HEK293 (cell line): ENCODE measurements at regions not wholly inside any gene's neighbourhood (a gene's known extent, or its start where the extent isn't known, plus 50 kb on each side); places are given as distances from the start of the nearest gene placed in this dataset.

Experiments used
- CTCF ChIA-PET: fragments of 350-600 bp; formaldehyde crosslinking; extraction: SDS; loops from one replicate; lab custom pipeline; 2021; ENCODE audit warnings: antibody characterized with exemption; lab: Yijun Ruan, JAX
- POLR2A ChIA-PET: fragments of 300-600 bp; formaldehyde crosslinking; extraction: SDS; loops from one replicate; lab custom pipeline; 2020; ENCODE audit warnings: antibody characterized with exemption, inconsistent platforms; lab: Yijun Ruan, JAX
- H3K27ac ChIP-seq: fragments of 200-500 bp; sonication (Bioruptor generic); 2 replicates; pipeline ENCODE4 v1.5.1; 2014; ENCODE audit warnings: low read depth, low read length, control low read depth, inconsistent platforms; ENCODE audit errors: extremely low read depth
- H3K36me3 ChIP-seq, 2 experiments: fragments of 200-500 bp in 1 of 2; sonication (Bioruptor generic) in 1 of 2; 1 replicate in 1 of 2; 2 replicates in 1 of 2; pipeline ENCODE4 v1.5.1; 2014 to 2017; ENCODE audit warnings: inconsistent platforms in 2 of 2, low read length in 2 of 2; ENCODE audit not compliant: control insufficient read depth in 2 of 2, insufficient read depth in 1 of 2
- H3K4me1 ChIP-seq: fragments of 200-500 bp; sonication (Bioruptor generic); 2 replicates; pipeline ENCODE4 v1.5.1; 2014; ENCODE audit warnings: mild to moderate bottlenecking, low read length, inconsistent platforms; ENCODE audit not compliant: control insufficient read depth, insufficient read depth
- H3K4me3 ChIP-seq: 2 replicates; pipeline ENCODE4 v1.5.1; 2011; ENCODE audit warnings: low read depth, mild to moderate bottlenecking, control low read depth, low read length, moderate library complexity
- H3K9me3 ChIP-seq: fragments of 200-500 bp; sonication (Bioruptor generic); 2 replicates; pipeline ENCODE4 v1.5.1; 2014; ENCODE audit warnings: low read depth, low read length, inconsistent platforms; ENCODE audit not compliant: control insufficient read depth, insufficient read depth
- HOXA7 ChIP-seq: sonication (generic); formaldehyde crosslinking; IDR thresholded peaks from 2 replicates; pipeline ENCODE4 v1.8.1; 2022; ENCODE audit warnings: missing genetic modification reagents, borderline replicate concordance
- KLF16 ChIP-seq: fragments of 450-650 bp; formaldehyde crosslinking; IDR thresholded peaks from 2 replicates; pipeline ENCODE4 v1.5.1; 2017; ENCODE audit warnings: missing biosample characterization, missing genetic modification characterization
- PRDM10 ChIP-seq: fragments of 450-650 bp; formaldehyde crosslinking; IDR thresholded peaks from 2 replicates; pipeline ENCODE4 v1.5.1; 2016; ENCODE audit warnings: missing biosample characterization, missing genetic modification characterization
- SALL2 ChIP-seq: fragments of 450-650 bp; formaldehyde crosslinking; IDR thresholded peaks from 2 replicates; pipeline ENCODE4 v1.5.0; 2017; ENCODE audit warnings: missing biosample characterization, mild to moderate bottlenecking, missing genetic modification characterization, borderline replicate concordance
- ZBTB17 ChIP-seq: fragments of 450-650 bp; formaldehyde crosslinking; IDR thresholded peaks from 2 replicates; pipeline ENCODE4 v1.5.1; 2016; ENCODE audit warnings: missing biosample characterization, missing genetic modification characterization
- ZBTB7A ChIP-seq: fragments of 450-650 bp; formaldehyde crosslinking; IDR thresholded peaks from 2 replicates; pipeline ENCODE4 v1.5.1; 2016; ENCODE audit warnings: low read depth, missing biosample characterization, missing genetic modification characterization
- ZNF112 ChIP-seq: fragments of 450-650 bp; formaldehyde crosslinking; IDR thresholded peaks from 2 replicates; pipeline ENCODE4 v1.5.0; 2017; ENCODE audit warnings: missing biosample characterization, missing genetic modification characterization
- ZNF133 ChIP-seq: fragments of 450-650 bp; formaldehyde crosslinking; IDR thresholded peaks from 2 replicates; pipeline ENCODE4 v1.5.1; 2016; ENCODE audit warnings: missing biosample characterization, missing genetic modification characterization
- ZNF169 ChIP-seq: fragments of 450-650 bp; formaldehyde crosslinking; IDR thresholded peaks from 2 replicates; pipeline ENCODE4 v1.5.1; 2016; ENCODE audit warnings: missing biosample characterization, missing genetic modification characterization
- ZNF311 ChIP-seq: fragments of 450-650 bp; formaldehyde crosslinking; IDR thresholded peaks from 2 replicates; pipeline ENCODE4 v1.5.1; 2017; ENCODE audit warnings: missing biosample characterization, missing genetic modification characterization, borderline replicate concordance
- ZNF354C ChIP-seq: fragments of 450-650 bp; formaldehyde crosslinking; IDR thresholded peaks from 2 replicates; pipeline ENCODE4 v1.5.1; 2016; ENCODE audit warnings: missing biosample characterization, missing genetic modification characterization, low read depth, borderline replicate concordance
- ZNF366 ChIP-seq: fragments of 450-650 bp; formaldehyde crosslinking; conservative IDR thresholded peaks from 2 replicates; pipeline ENCODE4 v1.5.1; 2016; ENCODE audit warnings: missing biosample characterization, missing genetic modification characterization
- ZNF37A ChIP-seq: fragments of 450-650 bp; IDR thresholded peaks from 2 replicates; pipeline ENCODE4 v1.5.1; 2018; ENCODE audit warnings: missing biosample characterization, missing genetic modification characterization
- ZNF449 ChIP-seq: fragments of 450-650 bp; formaldehyde crosslinking; IDR thresholded peaks from 2 replicates; pipeline ENCODE4 v1.5.1; 2017; ENCODE audit warnings: missing biosample characterization, mild to moderate bottlenecking, missing genetic modification characterization, moderate library complexity
- ZNF513 ChIP-seq: fragments of 450-650 bp; IDR thresholded peaks from 2 replicates; pipeline ENCODE4 v1.5.1; 2018; ENCODE audit warnings: missing biosample characterization, missing genetic modification characterization
- ZNF544 ChIP-seq: fragments of 450-650 bp; formaldehyde crosslinking; IDR thresholded peaks from 2 replicates; pipeline ENCODE4 v1.5.0; 2017; ENCODE audit warnings: missing biosample characterization, missing genetic modification characterization
- ZNF548 ChIP-seq: fragments of 450-650 bp; formaldehyde crosslinking; IDR thresholded peaks from 2 replicates; pipeline ENCODE4 v1.5.1; 2016; ENCODE audit warnings: missing biosample characterization, missing genetic modification characterization
- ZNF571 ChIP-seq: fragments of 450-650 bp; formaldehyde crosslinking; IDR thresholded peaks from 2 replicates; pipeline ENCODE4 v1.5.0; 2017; ENCODE audit warnings: missing biosample characterization, missing genetic modification characterization
- ZNF623 ChIP-seq: fragments of 450-650 bp; formaldehyde crosslinking; IDR thresholded peaks from 2 replicates; pipeline ENCODE4 v1.5.1; 2016; ENCODE audit warnings: missing biosample characterization, missing genetic modification characterization
- ZNF830 ChIP-seq: fragments of 450-650 bp; IDR thresholded peaks from 2 replicates; pipeline ENCODE4 v1.5.0; 2018; ENCODE audit warnings: missing biosample characterization, missing genetic modification characterization, low read depth, mild to moderate bottlenecking, moderate library complexity
- ZSCAN23 ChIP-seq: fragments of 450-650 bp; formaldehyde crosslinking; IDR thresholded peaks from 2 replicates; pipeline ENCODE4 v1.5.1; 2016; ENCODE audit warnings: missing biosample characterization, missing genetic modification characterization
- ZSCAN30 ChIP-seq: fragments of 450-650 bp; IDR thresholded peaks from 2 replicates; pipeline ENCODE4 v1.5.1; 2018; ENCODE audit warnings: missing biosample characterization, mild to moderate bottlenecking, missing genetic modification characterization, moderate library complexity
- TF ChIP-seq, protein P1 (sequence below): fragments of 450-650 bp; formaldehyde crosslinking; IDR thresholded peaks from 2 replicates; pipeline ENCODE4 v1.5.1; 2017; ENCODE audit warnings: missing biosample characterization, missing genetic modification characterization
- TF ChIP-seq, protein P2 (sequence below): fragments of 450-650 bp; formaldehyde crosslinking; IDR thresholded peaks from 2 replicates; pipeline ENCODE4 v1.5.1; 2017; ENCODE audit warnings: missing biosample characterization, missing genetic modification characterization
- TF ChIP-seq, protein P3 (sequence below): fragments of 450-650 bp; formaldehyde crosslinking; IDR thresholded peaks from 2 replicates; pipeline ENCODE4 v1.5.1; 2016; ENCODE audit warnings: missing biosample characterization, missing genetic modification characterization, low read depth

- POLR2A ChIA-PET, result no interaction called here
- no peak overlapping the region for H3K27ac ChIP-seq
- CTCF ChIA-PET, result no interaction called here
- H3K36me3 ChIP-seq, result no peaks in the 10 kb centered on the region
- no peaks in the 10 kb centered on the region for H3K4me1 ChIP-seq
- TF ChIP-seq, protein P1, sequence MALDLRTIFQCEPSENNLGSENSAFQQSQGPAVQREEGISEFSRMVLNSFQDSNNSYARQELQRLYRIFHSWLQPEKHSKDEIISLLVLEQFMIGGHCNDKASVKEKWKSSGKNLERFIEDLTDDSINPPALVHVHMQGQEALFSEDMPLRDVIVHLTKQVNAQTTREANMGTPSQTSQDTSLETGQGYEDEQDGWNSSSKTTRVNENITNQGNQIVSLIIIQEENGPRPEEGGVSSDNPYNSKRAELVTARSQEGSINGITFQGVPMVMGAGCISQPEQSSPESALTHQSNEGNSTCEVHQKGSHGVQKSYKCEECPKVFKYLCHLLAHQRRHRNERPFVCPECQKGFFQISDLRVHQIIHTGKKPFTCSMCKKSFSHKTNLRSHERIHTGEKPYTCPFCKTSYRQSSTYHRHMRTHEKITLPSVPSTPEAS (tag by site-specific recombination), result no peak
- TF ChIP-seq ZNF37A (tag by site-specific recombination) (no peak), ZNF830 (no peak), ZNF169 (no peak), ZNF571 (tag by site-specific recombination) (no peak), ZBTB7A (no peak), HOXA7 (CRISPR knock-in tag) (no peak), ZNF354C (tag by site-specific recombination) (no peak)
- TF ChIP-seq, protein P2, sequence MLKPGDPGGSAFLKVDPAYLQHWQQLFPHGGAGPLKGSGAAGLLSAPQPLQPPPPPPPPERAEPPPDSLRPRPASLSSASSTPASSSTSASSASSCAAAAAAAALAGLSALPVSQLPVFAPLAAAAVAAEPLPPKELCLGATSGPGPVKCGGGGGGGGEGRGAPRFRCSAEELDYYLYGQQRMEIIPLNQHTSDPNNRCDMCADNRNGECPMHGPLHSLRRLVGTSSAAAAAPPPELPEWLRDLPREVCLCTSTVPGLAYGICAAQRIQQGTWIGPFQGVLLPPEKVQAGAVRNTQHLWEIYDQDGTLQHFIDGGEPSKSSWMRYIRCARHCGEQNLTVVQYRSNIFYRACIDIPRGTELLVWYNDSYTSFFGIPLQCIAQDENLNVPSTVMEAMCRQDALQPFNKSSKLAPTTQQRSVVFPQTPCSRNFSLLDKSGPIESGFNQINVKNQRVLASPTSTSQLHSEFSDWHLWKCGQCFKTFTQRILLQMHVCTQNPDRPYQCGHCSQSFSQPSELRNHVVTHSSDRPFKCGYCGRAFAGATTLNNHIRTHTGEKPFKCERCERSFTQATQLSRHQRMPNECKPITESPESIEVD, result no peak
- no peaks in the 10 kb centered on the region for H3K9me3 ChIP-seq
- H3K4me3 ChIP-seq, result no peak overlapping the region
These were observed 286.9 kb upstream of the ATP10B start for GRCh38 chr5:161138751-161139455.

DNA sequence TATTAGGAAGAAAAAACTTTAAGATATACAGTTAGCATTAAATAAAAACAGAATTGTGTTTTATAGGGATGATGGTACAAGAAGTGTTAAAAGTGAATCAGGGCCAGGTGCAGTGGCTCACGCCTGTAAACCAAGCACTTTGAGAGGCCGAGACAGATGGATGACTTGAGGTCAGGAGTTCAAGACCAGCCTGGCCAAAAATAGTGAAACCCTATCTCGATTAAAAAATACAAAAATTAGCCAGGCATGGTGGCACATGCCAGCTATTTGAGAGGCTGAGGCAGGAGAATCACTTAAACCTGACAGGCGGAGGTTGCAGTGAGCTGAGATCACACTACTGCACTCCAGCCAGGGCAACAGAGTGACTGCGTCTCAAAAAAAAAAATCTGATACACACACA, 282.9 kb upstream of the ATP10B start:
- ChIA-PET CTCF (no interaction called here), POLR2A (no interaction called here)
- Histone ChIP-seq H3K9me3 (no peaks in the 10 kb centered on the region), H3K4me1 (no peaks in the 10 kb centered on the region), H3K4me3 (no peak overlapping the region), H3K27ac (no peak overlapping the region), H3K36me3 (no peaks in the 10 kb centered on the region)
- TF ChIP-seq ZNF311 (tag by site-specific recombination) (no peak), ZNF133 (tag by site-specific recombination) (no peak), ZNF449 (tag by site-specific recombination) (no peak), ZNF112 (tag by site-specific recombination) (no peak), ZNF623 (tag by site-specific recombination) (no peak), ZBTB17 (no peak), ZNF544 (tag by site-specific recombination) (no peak), ZSCAN30 (no peak), ZNF548 (tag by site-specific recombination) (no peak), KLF16 (no peak), ZNF513 (tag by site-specific recombination) (no peak), ZSCAN23 (tag by site-specific recombination) (no peak), ZNF366 (no peak), SALL2 (no peak), PRDM10 (tag by site-specific recombination) (no peak)
- TF ChIP-seq, protein P3, sequence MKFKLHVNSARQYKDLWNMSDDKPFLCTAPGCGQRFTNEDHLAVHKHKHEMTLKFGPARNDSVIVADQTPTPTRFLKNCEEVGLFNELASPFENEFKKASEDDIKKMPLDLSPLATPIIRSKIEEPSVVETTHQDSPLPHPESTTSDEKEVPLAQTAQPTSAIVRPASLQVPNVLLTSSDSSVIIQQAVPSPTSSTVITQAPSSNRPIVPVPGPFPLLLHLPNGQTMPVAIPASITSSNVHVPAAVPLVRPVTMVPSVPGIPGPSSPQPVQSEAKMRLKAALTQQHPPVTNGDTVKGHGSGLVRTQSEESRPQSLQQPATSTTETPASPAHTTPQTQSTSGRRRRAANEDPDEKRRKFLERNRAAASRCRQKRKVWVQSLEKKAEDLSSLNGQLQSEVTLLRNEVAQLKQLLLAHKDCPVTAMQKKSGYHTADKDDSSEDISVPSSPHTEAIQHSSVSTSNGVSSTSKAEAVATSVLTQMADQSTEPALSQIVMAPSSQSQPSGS, result no peak
